DND-41 (cell line): ENCODE measurements at regions not wholly inside any gene's neighbourhood (a gene's known extent, or its start where the extent isn't known, plus 50 kb on each side); places are given as distances from the start of the nearest gene placed in this dataset.

Experiments
- ATAC-seq: fragments of 200-7000 bp; cut with Tn5 transposase; 3 replicates; pipeline ENCODE4 v1.9.1; 2021; ENCODE audit warnings: low read depth; ENCODE audit not compliant: insufficient read depth
- DNase-seq: peaks from one replicate; pipeline ENCODE4 v3.0.0-alpha.2; 2020
- H2AFZ ChIP-seq: 2 replicates; pipeline ENCODE4 v1.6.0; 2012; ENCODE audit warnings: low read depth, low read length
- H3K27ac ChIP-seq: 2 replicates; pipeline ENCODE4 v1.5.1; 2012; ENCODE audit warnings: low read length, inconsistent platforms
- H3K27me3 ChIP-seq: fragments of 200-600 bp; sonication (generic); 2 replicates; pipeline ENCODE4 v1.6.0; 2012; ENCODE audit warnings: low read length, mild to moderate bottlenecking, inconsistent platforms; ENCODE audit not compliant: insufficient read depth, poor library complexity
- H3K36me3 ChIP-seq: 2 replicates; pipeline ENCODE4 v1.5.1; 2012; ENCODE audit warnings: low read length, inconsistent platforms; ENCODE audit not compliant: insufficient read depth
- H3K4me1 ChIP-seq: 2 replicates; pipeline ENCODE4 v1.5.1; 2012; ENCODE audit warnings: mild to moderate bottlenecking, low read length; ENCODE audit not compliant: insufficient read depth
- H3K4me2 ChIP-seq: 2 replicates; pipeline ENCODE4 v1.6.0; 2012; ENCODE audit warnings: mild to moderate bottlenecking, moderate library complexity, low read length, inconsistent platforms; ENCODE audit not compliant: insufficient read depth
- H3K4me3 ChIP-seq, 2 experiments: fragments of 200-600 bp in 1 of 2; shearing (Covaris generic) in 1 of 2; 2 replicates each; pipeline ENCODE4 v1.5.1; 2012 to 2016; ENCODE audit warnings: inconsistent platforms in 2 of 2, low read length in 2 of 2, mild to moderate bottlenecking in 2 of 2, low read depth in 1 of 2, moderate library complexity in 1 of 2
- H3K79me2 ChIP-seq: 2 replicates; pipeline ENCODE4 v1.6.0; 2012; ENCODE audit warnings: low read length, inconsistent platforms; ENCODE audit not compliant: insufficient read depth
- H3K9ac ChIP-seq: 2 replicates; pipeline ENCODE4 v1.6.0; 2012; ENCODE audit warnings: low read depth, mild to moderate bottlenecking, inconsistent platforms, low read length, moderate library complexity
- H3K9me3 ChIP-seq: 2 replicates; pipeline ENCODE4 v1.5.1; 2012; ENCODE audit warnings: low read length, moderate library complexity, mild to moderate bottlenecking, inconsistent platforms; ENCODE audit not compliant: insufficient read depth, severe bottlenecking
- H4K20me1 ChIP-seq: 2 replicates; pipeline ENCODE4 v1.6.0; 2012; ENCODE audit warnings: low read length; ENCODE audit not compliant: insufficient read depth
- CTCF ChIP-seq: IDR thresholded peaks from 2 replicates; pipeline ENCODE4 v1.5.1; 2012; ENCODE audit warnings: borderline replicate concordance, low read length, moderate library complexity, mild to moderate bottlenecking; ENCODE audit not compliant: poor library complexity, severe bottlenecking; ENCODE audit errors: extremely low read depth
- EZH2 ChIP-seq: IDR thresholded peaks from 3 replicates; pipeline ENCODE4 v1.6.1; 2012; ENCODE audit warnings: borderline replicate concordance, low read depth, mild to moderate bottlenecking, moderate library complexity, low read length, inconsistent platforms; ENCODE audit not compliant: severe bottlenecking

DNA sequence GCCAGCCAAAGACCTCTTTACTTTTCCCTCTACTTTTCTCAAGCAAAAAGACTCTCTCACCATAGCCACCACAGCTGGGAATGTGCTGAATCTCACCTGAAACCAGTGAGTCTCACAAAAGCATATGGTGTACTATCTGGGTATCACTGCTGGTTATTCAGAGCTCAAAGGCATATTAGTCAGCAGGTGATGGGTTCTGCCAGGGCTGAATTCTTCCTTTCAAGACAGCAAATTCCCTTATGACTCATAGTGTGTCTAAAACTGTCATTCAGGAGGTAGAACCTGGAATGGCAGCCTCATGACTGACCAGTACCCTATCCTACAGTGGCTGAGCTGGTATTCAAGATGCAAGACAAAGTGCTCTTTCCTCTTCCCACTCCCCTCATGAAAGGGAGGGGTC is 2859.1 kb downstream of the PCDH9 start:
- H3K4me1 ChIP-seq = no peaks in the 10 kb centered on the region
- no peaks in the 10 kb centered on the region for H3K79me2 ChIP-seq
- ATAC-seq (no peak), DNase-seq (no peak)
- no peaks in the 10 kb centered on the region for H3K27me3 ChIP-seq
- no peaks in the 10 kb centered on the region for H3K36me3 ChIP-seq
- H3K27ac ChIP-seq = no peak overlapping the region
- H4K20me1 ChIP-seq = no peaks in the 10 kb centered on the region
- H3K4me3 ChIP-seq = no peak overlapping the region
- H3K9ac ChIP-seq = no peak overlapping the region
- H3K4me2 ChIP-seq = no peak overlapping the region
- peaks cover 5% of the 10 kb centered on the region for H3K9me3 ChIP-seq
- no peak overlapping the region for H2AFZ ChIP-seq
- TF ChIP-seq CTCF = no peak
- no peak for TF ChIP-seq EZH2

- H3K4me3 ChIP-seq = no peak overlapping the region
- DNase-seq (no peak), ATAC-seq (no peak)
- H3K27ac ChIP-seq = no peak overlapping the region
- no peaks in the 10 kb centered on the region for H4K20me1 ChIP-seq
- peaks cover 5% of the 10 kb centered on the region for H3K9me3 ChIP-seq
- no peaks in the 10 kb centered on the region for H3K79me2 ChIP-seq
- H3K4me1 ChIP-seq = no peaks in the 10 kb centered on the region
- no peak overlapping the region for H3K4me2 ChIP-seq
- H3K36me3 ChIP-seq = no peaks in the 10 kb centered on the region
- H3K27me3 ChIP-seq = no peaks in the 10 kb centered on the region
- TF ChIP-seq EZH2 = no peak
- no peak for TF ChIP-seq CTCF
- H3K9ac ChIP-seq = no peak overlapping the region
- no peak overlapping the region for H2AFZ ChIP-seq
Observed at GRCh38 chr13:64369121-64369520, 2861.0 kb downstream of the PCDH9 start.

GRCh38 chr13:64362564-64362963 is 2867.6 kb downstream of the PCDH9 start:
- H3K9me3 ChIP-seq = no peaks in the 10 kb centered on the region
- TF ChIP-seq EZH2 = no peak
- no peak for TF ChIP-seq CTCF
- H3K79me2 ChIP-seq = no peaks in the 10 kb centered on the region
- no peak overlapping the region for H3K9ac ChIP-seq
- H3K4me3 ChIP-seq = no peak overlapping the region
- H3K36me3 ChIP-seq = no peaks in the 10 kb centered on the region
- DNase-seq (no peak), ATAC-seq (no peak)
- H3K27me3 ChIP-seq = no peaks in the 10 kb centered on the region
- H3K4me1 ChIP-seq = no peaks in the 10 kb centered on the region
- H2AFZ ChIP-seq = no peak overlapping the region
- H3K4me2 ChIP-seq = no peak overlapping the region
- H4K20me1 ChIP-seq = no peaks in the 10 kb centered on the region
- H3K27ac ChIP-seq = no peak overlapping the region

DNA sequence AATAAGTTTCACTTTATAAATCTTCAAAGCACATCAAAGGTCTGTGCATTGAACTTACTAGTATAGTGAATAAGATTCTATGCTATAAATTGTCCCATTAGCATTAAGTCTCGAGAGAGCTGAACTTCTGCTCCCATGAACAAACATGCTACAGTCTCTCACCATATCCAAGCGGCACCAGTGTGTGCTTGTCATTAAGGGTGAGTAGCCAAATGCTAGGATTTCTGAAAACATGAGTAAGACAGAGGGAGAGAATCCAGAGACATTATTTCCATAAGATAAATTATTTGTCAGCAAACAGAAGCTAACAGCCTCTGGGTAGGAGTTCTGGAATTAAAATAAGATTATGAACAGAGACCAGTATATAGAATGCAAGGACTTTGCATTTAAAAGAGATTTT is 2882.5 kb downstream of the PCDH9 start:
- no peak overlapping the region for H2AFZ ChIP-seq
- ATAC-seq = no peak
- H3K27ac ChIP-seq = no peak overlapping the region

More for the DNA sequence above, 2882.5 kb downstream of the PCDH9 start:
- no peak for DNase-seq
- no peak overlapping the region for H3K4me2 ChIP-seq
- no peaks in the 10 kb centered on the region for H3K9me3 ChIP-seq
- H3K9ac ChIP-seq = no peak overlapping the region
- H3K79me2 ChIP-seq = no peaks in the 10 kb centered on the region
- no peaks in the 10 kb centered on the region for H3K27me3 ChIP-seq
- TF ChIP-seq EZH2 = no peak
- no peak for TF ChIP-seq CTCF
- no peaks in the 10 kb centered on the region for H3K36me3 ChIP-seq
- no peak overlapping the region for H3K4me3 ChIP-seq
- no peaks in the 10 kb centered on the region for H3K4me1 ChIP-seq
- no peaks in the 10 kb centered on the region for H4K20me1 ChIP-seq
